PC-3 (cell line): ENCODE measurements at regions not wholly inside any gene's neighbourhood (a gene's known extent, or its start where the extent isn't known, plus 50 kb on each side); places are given as distances from the start of the nearest gene placed in this dataset.

ENCODE experiments used
- ATAC-seq: fragments of 200-7000 bp; cut with Tn5 transposase; 2 replicates; pipeline ENCODE4 v1.9.1; 2020; ENCODE audit warnings: mild to moderate bottlenecking, moderate library complexity
- BruUV-seq: library from RNA; stranded (reverse); fragments of 400-500 nt; replicated peaks from 2 replicates; lab custom pipeline; 2021; lab: Mats Ljungman, UMichigan
- CTCF ChIA-PET: fragments of 300-600 bp; sonication (Branson Sonifier 250); formaldehyde crosslinking; loops from one replicate; lab custom pipeline; 2022; ENCODE audit warnings: antibody characterized with exemption; lab: Charles Lee
- POLR2A ChIA-PET: fragments of 300-600 bp; sonication (Branson Sonifier 250); formaldehyde crosslinking; loops from one replicate; lab custom pipeline; 2022; ENCODE audit warnings: antibody characterized with exemption; ENCODE audit not compliant: unreplicated experiment; lab: Charles Lee
- DNase-seq: peaks from one replicate; pipeline ENCODE4 v3.0.0-alpha.2; 2015
- H2AFZ ChIP-seq: fragments of 300-600 bp; sonication (generic); 2 replicates; pipeline ENCODE4 v1.6.0; 2016; ENCODE audit warnings: antibody characterized with exemption, low read length
- H3F3A ChIP-seq: fragments of 300-600 bp; sonication (generic); one replicate; pipeline ENCODE4 v1.6.0; 2017; ENCODE audit warnings: antibody characterized with exemption, low read length, control low read depth, mild to moderate bottlenecking; ENCODE audit not compliant: unreplicated experiment
- H3K27ac ChIP-seq: fragments of 300-600 bp; sonication (generic); 2 replicates; pipeline ENCODE4 v1.5.1; 2016; ENCODE audit warnings: mild to moderate bottlenecking, low read length
- H3K27me3 ChIP-seq: fragments of 300-600 bp; sonication (generic); 2 replicates; pipeline ENCODE4 v1.6.1; 2016; ENCODE audit warnings: low read length, mixed read lengths
- H3K36me3 ChIP-seq: fragments of 300-600 bp; sonication (generic); 2 replicates; pipeline ENCODE4 v1.6.1; 2016; ENCODE audit warnings: low read depth, mixed run types, low read length, mixed read lengths
- H3K4me1 ChIP-seq: fragments of 300-600 bp; sonication (generic); 2 replicates; pipeline ENCODE4 v1.5.1; 2016; ENCODE audit warnings: low read length; ENCODE audit not compliant: insufficient read depth
- H3K4me2 ChIP-seq: fragments of 300-600 bp; sonication (generic); 2 replicates; pipeline ENCODE4 v1.6.0; 2016; ENCODE audit warnings: low read length
- H3K4me3 ChIP-seq: fragments of 300-600 bp; sonication (generic); 2 replicates; pipeline ENCODE4 v1.5.1; 2016; ENCODE audit warnings: mild to moderate bottlenecking, low read length, mixed read lengths
- H3K79me2 ChIP-seq: fragments of 300-600 bp; sonication (generic); 2 replicates; pipeline ENCODE4 v1.6.1; 2017; ENCODE audit warnings: low read length, mixed read lengths
- H3K9ac ChIP-seq: fragments of 300-600 bp; sonication (generic); 2 replicates; pipeline ENCODE4 v1.6.0; 2016; ENCODE audit warnings: mild to moderate bottlenecking, low read length
- H3K9me2 ChIP-seq: fragments of 300-600 bp; sonication (generic); replicated peaks from 2 replicates; pipeline ENCODE4 v1.6.1; 2016; ENCODE audit warnings: mixed run types, low read length, mixed read lengths
- H3K9me3 ChIP-seq: fragments of 300-600 bp; sonication (generic); 2 replicates; pipeline ENCODE4 v1.6.1; 2016; ENCODE audit warnings: low read length, mixed read lengths
- H4K20me1 ChIP-seq: fragments of 300-600 bp; sonication (generic); 2 replicates; pipeline ENCODE4 v1.6.1; 2016; ENCODE audit warnings: low read length, mixed read lengths
- EZH2 ChIP-seq: fragments of 300-600 bp; sonication (generic); IDR thresholded peaks from one replicate; pipeline ENCODE4 v1.6.1; 2017; ENCODE audit warnings: antibody characterized with exemption, mild to moderate bottlenecking, low read length; ENCODE audit not compliant: unreplicated experiment
- EZH2phosphoT487 ChIP-seq: fragments of 300-600 bp; sonication (generic); IDR thresholded peaks from 2 replicates; pipeline ENCODE4 v1.6.1; 2018; ENCODE audit warnings: mild to moderate bottlenecking, antibody characterized with exemption, low read length, borderline replicate concordance
- intact Hi-C: fragments of 100-400 bp; cut with micrococcal nuclease; formaldehyde crosslinking; loops from 2 replicates; pipeline ENCODE4 v1.9.0; 2023
- TF ChIP-seq, protein P1 (sequence below): fragments of 300-600 bp; sonication (generic); conservative IDR thresholded peaks from 2 replicates; pipeline ENCODE4 v1.5.1; 2017; ENCODE audit warnings: antibody characterized with exemption, low read depth, mild to moderate bottlenecking, low read length

DNA sequence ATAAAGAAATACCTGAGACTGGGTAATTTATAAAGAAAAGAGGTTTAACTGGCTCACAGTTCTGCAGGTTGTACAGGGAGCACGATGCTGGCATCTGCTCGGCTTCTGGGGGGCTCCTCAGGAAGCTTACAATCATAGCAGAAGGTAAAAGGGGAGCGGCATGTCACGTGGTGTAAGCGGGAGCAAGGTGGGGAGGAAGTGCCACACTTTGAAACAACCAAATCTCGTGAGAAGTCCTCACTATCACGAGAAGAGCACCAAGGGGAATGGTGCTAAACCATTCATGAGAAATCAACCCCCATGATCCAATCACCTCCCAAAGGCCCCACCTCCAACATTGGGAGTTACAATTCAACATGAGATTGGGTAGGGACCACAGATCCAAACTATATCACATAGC is 67.7 kb downstream of the AKR1B1 start:
- no peak overlapping the region for H3K4me2 ChIP-seq
- BruUV-seq: no TSS peak

DNA sequence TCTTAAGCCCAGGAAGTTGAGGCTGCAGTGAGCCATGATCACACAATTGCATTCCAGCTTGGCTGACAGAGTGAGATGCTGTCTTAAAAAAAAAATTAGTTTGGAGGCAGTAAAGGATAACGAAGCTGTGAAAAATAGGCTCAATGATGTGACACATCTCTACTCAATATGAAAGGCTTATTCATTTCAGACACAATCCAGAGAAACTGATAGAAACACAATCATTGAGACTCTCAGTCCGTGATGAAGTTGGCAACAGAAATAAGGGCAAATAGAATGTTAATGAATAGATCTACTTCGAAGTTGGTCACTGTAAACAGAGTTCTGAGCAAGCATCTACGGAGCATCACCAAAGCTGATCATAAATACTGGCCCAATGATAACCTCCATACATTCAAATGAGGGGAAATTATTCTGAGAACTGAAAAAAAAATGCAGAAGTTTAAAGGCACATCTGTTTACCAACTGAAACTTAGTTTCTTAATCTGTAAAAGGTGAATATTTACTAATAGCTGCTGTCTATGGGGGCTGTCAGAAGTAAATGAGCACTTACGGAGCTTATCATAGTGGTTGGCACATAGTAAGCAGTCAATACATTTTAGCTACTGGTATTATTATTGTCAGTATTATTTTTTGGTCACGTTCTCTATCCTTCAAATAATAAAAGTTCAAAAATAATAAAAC is 70.4 kb downstream of the AKR1B1 start:
- no peak overlapping the region for H2AFZ ChIP-seq
- no peaks in the 10 kb centered on the region for H3K4me1 ChIP-seq
- CTCF ChIA-PET: no interaction called here
- H3K27me3 ChIP-seq: no peaks in the 10 kb centered on the region
- intact Hi-C loops: no loop called here
- no peak overlapping the region for H3K4me3 ChIP-seq
- H3K36me3 ChIP-seq: no peaks in the 10 kb centered on the region
- H3F3A ChIP-seq: no peaks in the 10 kb centered on the region
- H3K79me2 ChIP-seq: no peaks in the 10 kb centered on the region
- no peak overlapping the region for H3K4me2 ChIP-seq
- no TSS peak for BruUV-seq
- no peaks in the 10 kb centered on the region for H3K9me3 ChIP-seq
- no peak overlapping the region for H3K27ac ChIP-seq
- H3K9me2 ChIP-seq: no peaks in the 10 kb centered on the region
- TF ChIP-seq, protein P1, sequence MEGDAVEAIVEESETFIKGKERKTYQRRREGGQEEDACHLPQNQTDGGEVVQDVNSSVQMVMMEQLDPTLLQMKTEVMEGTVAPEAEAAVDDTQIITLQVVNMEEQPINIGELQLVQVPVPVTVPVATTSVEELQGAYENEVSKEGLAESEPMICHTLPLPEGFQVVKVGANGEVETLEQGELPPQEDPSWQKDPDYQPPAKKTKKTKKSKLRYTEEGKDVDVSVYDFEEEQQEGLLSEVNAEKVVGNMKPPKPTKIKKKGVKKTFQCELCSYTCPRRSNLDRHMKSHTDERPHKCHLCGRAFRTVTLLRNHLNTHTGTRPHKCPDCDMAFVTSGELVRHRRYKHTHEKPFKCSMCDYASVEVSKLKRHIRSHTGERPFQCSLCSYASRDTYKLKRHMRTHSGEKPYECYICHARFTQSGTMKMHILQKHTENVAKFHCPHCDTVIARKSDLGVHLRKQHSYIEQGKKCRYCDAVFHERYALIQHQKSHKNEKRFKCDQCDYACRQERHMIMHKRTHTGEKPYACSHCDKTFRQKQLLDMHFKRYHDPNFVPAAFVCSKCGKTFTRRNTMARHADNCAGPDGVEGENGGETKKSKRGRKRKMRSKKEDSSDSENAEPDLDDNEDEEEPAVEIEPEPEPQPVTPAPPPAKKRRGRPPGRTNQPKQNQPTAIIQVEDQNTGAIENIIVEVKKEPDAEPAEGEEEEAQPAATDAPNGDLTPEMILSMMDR: no peak
- TF ChIP-seq EZH2 (no peak), EZH2phosphoT487 (no peak)
- H4K20me1 ChIP-seq: no peaks in the 10 kb centered on the region
- POLR2A ChIA-PET: no interaction called here
- H3K9ac ChIP-seq: no peak overlapping the region
- ATAC-seq (no peak), DNase-seq (no peak)

More for the DNA sequence above, 67.7 kb downstream of the AKR1B1 start:
- Histone ChIP-seq H3K9me2 (no peaks in the 10 kb centered on the region), H3K36me3 (no peaks in the 10 kb centered on the region), H3K9me3 (no peaks in the 10 kb centered on the region), H3F3A (no peaks in the 10 kb centered on the region), H3K79me2 (no peaks in the 10 kb centered on the region), H4K20me1 (no peaks in the 10 kb centered on the region), H3K9ac (no peak overlapping the region), H3K4me3 (no peak overlapping the region), H3K4me1 (no peaks in the 10 kb centered on the region), H3K27ac (no peak overlapping the region), H2AFZ (no peak overlapping the region), H3K27me3 (no peaks in the 10 kb centered on the region)
- POLR2A ChIA-PET: no interaction called here
- DNase-seq: no peak
- intact Hi-C loops: no loop called here
- TF ChIP-seq, protein P1: no peak
- TF ChIP-seq EZH2: no peak
- TF ChIP-seq EZH2phosphoT487: no peak
- CTCF ChIA-PET: no interaction called here
- ATAC-seq: no peak

GRCh38 chr7:134378562-134378961 is 61.8 kb upstream of the SLC35B4 start:
- intact Hi-C loops: no loop called here
- Histone ChIP-seq H3K9ac (no peak overlapping the region), H3K27me3 (no peaks in the 10 kb centered on the region), H3K4me2 (no peak overlapping the region), H3K4me3 (no peak overlapping the region), H3K27ac (no peak overlapping the region), H3K4me1 (no peaks in the 10 kb centered on the region), H3K79me2 (no peaks in the 10 kb centered on the region), H4K20me1 (no peaks in the 10 kb centered on the region), H2AFZ (no peak overlapping the region), H3F3A (no peaks in the 10 kb centered on the region), H3K36me3 (no peaks in the 10 kb centered on the region), H3K9me3 (no peaks in the 10 kb centered on the region), H3K9me2 (no peaks in the 10 kb centered on the region)
- no TSS peak for BruUV-seq
- ChIA-PET POLR2A (no interaction called here), CTCF (no interaction called here)
- TF ChIP-seq EZH2phosphoT487 (no peak), EZH2 (no peak)
- TF ChIP-seq, protein P1: no peak
- DNase-seq (no peak), ATAC-seq (no peak)
